HepG2 (cell line): ENCODE measurements at regions not wholly inside any gene's neighbourhood (a gene's known extent, or its start where the extent isn't known, plus 50 kb on each side); places are given as distances from the start of the nearest gene placed in this dataset.
"Not testable (repeated sequence)": the region's sequence is repeated elsewhere in the genome, so short reads cannot be mapped to it uniquely, and the experiment has no call there.

Experiments
- ATAC-seq: fragments of 200-7000 bp; cut with Tn5 transposase; 3 replicates; pipeline ENCODE4 v1.9.1; 2020; ENCODE audit warnings: mild to moderate bottlenecking, moderate library complexity
- BruUV-seq: library from RNA; stranded (reverse); fragments of 400-500 nt; replicated peaks from 2 replicates; lab custom pipeline; 2021; lab: Mats Ljungman, UMichigan
- CTCF ChIA-PET: fragments of 300-600 bp; formaldehyde crosslinking; extraction: SDS; loops from one replicate; lab custom pipeline; 2021; ENCODE audit warnings: low total read pairs, inconsistent platforms, low intra/inter-chr PET ratio; lab: Yijun Ruan, JAX
- POLR2A ChIA-PET: fragments of 350-600 bp; sonication (Branson Sonifier 250); formaldehyde crosslinking; loops from one replicate; lab custom pipeline; 2020; ENCODE audit warnings: antibody characterized with exemption, inconsistent platforms; lab: Yijun Ruan, JAX
- DNase-seq: peaks from one replicate; pipeline ENCODE4 v3.0.0-alpha.2; 2015; ENCODE audit warnings: low spot score
- FAIRE-seq: peaks from 3 replicates; lab custom pipeline; 2011; peaks lifted over from hg19 to GRCh38; lab: Jason Lieb, UNC
- H2AFZ ChIP-seq: one replicate; pipeline ENCODE4 v1.6.1; 2011; ENCODE audit warnings: low read length, inconsistent platforms
- H3K27ac ChIP-seq: fragments of 300-600 bp; 3 replicates; pipeline ENCODE4 v1.8.0; 2011; ENCODE audit warnings: mixed run types, mild to moderate bottlenecking, mixed read lengths, low read length, inconsistent platforms; ENCODE audit not compliant: insufficient read depth; ENCODE audit errors: extremely low read length
- H3K27me3 ChIP-seq, 2 experiments: fragments of 200-600 bp in 1 of 2; 2 replicates in 1 of 2; 3 replicates in 1 of 2; pipeline versions ENCODE4 v1.6.0 to v1.8.0; 2011; ENCODE audit warnings: low read length in 2 of 2, mild to moderate bottlenecking in 2 of 2, moderate library complexity in 2 of 2, inconsistent platforms in 1 of 2; ENCODE audit not compliant: insufficient read depth in 2 of 2, control insufficient read depth in 1 of 2
- H3K36me3 ChIP-seq, 2 experiments: fragments of 200-600 bp in 1 of 2; replicated peaks in 1 of 2; 2 replicates in 1 of 2; 3 replicates in 1 of 2; pipeline versions ENCODE4 v1.5.1 to v1.8.0; 2011; ENCODE audit warnings: low read length in 2 of 2, inconsistent platforms in 1 of 2; ENCODE audit not compliant: insufficient read depth in 2 of 2, control insufficient read depth in 1 of 2
- H3K4me1 ChIP-seq: 2 replicates; pipeline ENCODE4 v1.5.1; 2012; ENCODE audit warnings: low read length, inconsistent platforms; ENCODE audit not compliant: insufficient read depth
- H3K4me2 ChIP-seq: 2 replicates; pipeline ENCODE4 v1.6.0; 2011; ENCODE audit warnings: low read depth, low read length, inconsistent platforms
- H3K4me3 ChIP-seq, 3 experiments: fragments of 200-600 bp in 1 of 3; sonication (generic), shearing (Covaris generic) in 1 of 3; replicated peaks in 1 of 3; 2 replicates each; pipeline ENCODE4 v1.5.1; 2011 to 2016; ENCODE audit warnings: low read length in 3 of 3, inconsistent platforms in 2 of 3, low read depth in 2 of 3, mild to moderate bottlenecking in 2 of 3, control low read depth in 1 of 3, mixed read lengths in 1 of 3; ENCODE audit not compliant: insufficient read depth in 1 of 3
- H3K79me2 ChIP-seq: one replicate; pipeline ENCODE4 v1.6.1; 2011; ENCODE audit warnings: low read length, inconsistent platforms; ENCODE audit not compliant: insufficient read depth
- H3K9ac ChIP-seq: 2 replicates; pipeline ENCODE4 v1.6.0; 2011; ENCODE audit warnings: mild to moderate bottlenecking, low read depth, low read length, inconsistent platforms; ENCODE audit not compliant: insufficient read depth
- H3K9me3 ChIP-seq: 2 replicates; pipeline ENCODE4 v1.5.1; 2012; ENCODE audit warnings: mild to moderate bottlenecking, low read length
- H4K20me1 ChIP-seq: 2 replicates; pipeline ENCODE4 v1.6.0; 2011; ENCODE audit warnings: inconsistent platforms, mild to moderate bottlenecking, low read length, moderate library complexity; ENCODE audit not compliant: insufficient read depth
- CEBPB ChIP-seq: IDR thresholded peaks from 2 replicates; pipeline ENCODE4 v1.6.1; 2011; ENCODE audit warnings: low read depth, low read length, improper control_type of control experiment, borderline replicate concordance
- CEBPG ChIP-seq: IDR thresholded peaks from 2 replicates; pipeline ENCODE4 v1.6.1; 2016
- ETV6 ChIP-seq: sonication (generic); formaldehyde crosslinking; conservative IDR thresholded peaks from 2 replicates; pipeline ENCODE4 v1.4.0; 2020; ENCODE audit warnings: missing genetic modification reagents
- KAT8 ChIP-seq: IDR thresholded peaks from 2 replicates; pipeline ENCODE4 v1.6.1; 2016; ENCODE audit warnings: missing genetic modification reagents, missing compliant biosample characterization
- KMT2B ChIP-seq: IDR thresholded peaks from 2 replicates; pipeline ENCODE4 v1.6.1; 2016; ENCODE audit warnings: missing genetic modification reagents, missing compliant biosample characterization
- MLLT10 ChIP-seq: sonication (generic); formaldehyde crosslinking; IDR thresholded peaks from 2 replicates; pipeline ENCODE4 v1.4.0; 2020; ENCODE audit warnings: missing genetic modification reagents
- NFE2L2 ChIP-seq: fragments of 150-350 bp; IDR thresholded peaks from 2 replicates; pipeline ENCODE4 v1.6.1; 2014; ENCODE audit warnings: low read length
- RFX5 ChIP-seq: IDR thresholded peaks from 2 replicates; pipeline ENCODE4 v1.6.1; 2011; ENCODE audit warnings: low read depth, low read length, improper control_type of control experiment
- RORA ChIP-seq: sonication (generic); formaldehyde crosslinking; IDR thresholded peaks from 2 replicates; pipeline ENCODE4 v1.5.0; 2020; ENCODE audit warnings: mild to moderate bottlenecking, missing genetic modification reagents, moderate library complexity
- SP140L ChIP-seq: sonication (generic); formaldehyde crosslinking; IDR thresholded peaks from 2 replicates; pipeline ENCODE4 v1.4.0; 2020; ENCODE audit warnings: missing genetic modification reagents, borderline replicate concordance
- SRSF9 ChIP-seq: fragments of 200-400 bp; formaldehyde crosslinking; IDR thresholded peaks from 2 replicates; pipeline ENCODE4 v1.6.1; 2018; ENCODE audit warnings: borderline replicate concordance, mild to moderate bottlenecking, low read depth, low read length; ENCODE audit not compliant: insufficient read depth, poor library complexity, severe bottlenecking
- ZFP41 ChIP-seq: sonication (generic); formaldehyde crosslinking; IDR thresholded peaks from 2 replicates; pipeline ENCODE4 v1.4.0; 2020; ENCODE audit warnings: mild to moderate bottlenecking, missing genetic modification reagents, borderline replicate concordance
- ZNF121 ChIP-seq: sonication (generic); formaldehyde crosslinking; IDR thresholded peaks from 2 replicates; pipeline ENCODE4 v1.5.0; 2020; ENCODE audit warnings: mild to moderate bottlenecking, missing genetic modification reagents
- ZNF180 ChIP-seq: sonication (generic); formaldehyde crosslinking; IDR thresholded peaks from 2 replicates; pipeline ENCODE4 v1.4.0; 2020; ENCODE audit warnings: low read depth, missing genetic modification reagents, borderline replicate concordance
- ZNF557 ChIP-seq: sonication (generic); formaldehyde crosslinking; IDR thresholded peaks from 2 replicates; pipeline ENCODE4 v1.4.0; 2020; ENCODE audit warnings: missing genetic modification reagents
- ZNF891 ChIP-seq: sonication (generic); formaldehyde crosslinking; IDR thresholded peaks from 2 replicates; pipeline ENCODE4 v1.5.0; 2020; ENCODE audit warnings: mild to moderate bottlenecking, missing genetic modification reagents
- ZSCAN9 ChIP-seq: IDR thresholded peaks from 2 replicates; pipeline ENCODE4 v1.6.1; 2016; ENCODE audit warnings: borderline replicate concordance
- WGBS: methylation state at CpG from one replicate; pipeline ENCODE4 v1.1.6; 2017; ENCODE audit warnings: low lambda C conversion rate; 5-methylcytosine and 5-hydroxymethylcytosine counted together
- in situ Hi-C: cut with HindIII; loops from 2 replicates; pipeline ENCODE4 v1.10.0; 2017; ENCODE audit warnings: low pct_unique_long_range_greater_than_20kb; ENCODE audit not compliant: extremely low pct_ligation_motif_present
- intact Hi-C: fragments of 100-400 bp; cut with micrococcal nuclease; formaldehyde crosslinking; loops from one replicate; pipeline ENCODE4 v1.10.0; 2022; ENCODE audit not compliant: unreplicated experiment
- TF ChIP-seq, protein P1 (sequence below): sonication (generic); formaldehyde crosslinking; IDR thresholded peaks from 2 replicates; pipeline ENCODE4 v1.5.0; 2020; ENCODE audit warnings: missing genetic modification reagents, mild to moderate bottlenecking, borderline replicate concordance
- TF ChIP-seq, protein P2 (sequence below): IDR thresholded peaks from 2 replicates; pipeline ENCODE4 v1.6.1; 2016; ENCODE audit warnings: control low read depth
- TF ChIP-seq, protein P3 (sequence below): sonication (generic); formaldehyde crosslinking; IDR thresholded peaks from 2 replicates; pipeline ENCODE4 v1.5.0; 2020; ENCODE audit warnings: missing genetic modification reagents

DNA sequence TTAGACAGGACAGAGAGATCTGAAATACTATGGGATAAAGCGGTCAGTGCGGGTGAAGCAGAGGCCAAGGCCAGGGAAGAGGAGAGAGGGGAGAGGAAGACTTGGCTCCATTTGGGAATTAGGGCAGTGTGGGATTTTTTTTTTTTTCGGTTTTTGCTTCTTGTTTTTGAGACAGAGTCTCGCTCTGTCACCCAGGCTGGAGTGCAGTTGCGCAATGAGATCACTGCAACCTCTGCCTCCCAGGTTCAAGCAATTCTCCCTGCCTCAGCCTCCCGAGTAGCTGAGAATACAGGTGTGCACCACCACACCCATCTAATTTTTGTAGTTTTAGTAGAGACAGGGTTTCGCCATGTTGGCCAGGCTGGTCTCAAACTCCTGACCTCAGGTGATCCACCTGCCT is 71.6 kb upstream of the FGFR2 start:
- DNase-seq, H3K27me3 ChIP-seq, H3K9ac ChIP-seq, H3K79me2 ChIP-seq, H4K20me1 ChIP-seq, FAIRE-seq, H3K36me3 ChIP-seq, CTCF ChIA-PET, BruUV-seq, H2AFZ ChIP-seq, H3K4me2 ChIP-seq, H3K27ac ChIP-seq, H3K4me3 ChIP-seq, H3K9me3 ChIP-seq, POLR2A ChIA-PET, H3K4me1 ChIP-seq, in situ Hi-C loops, intact Hi-C loops, ATAC-seq: not testable (repeated sequence)
- peak; percentile 61; the same call in 1 of the 2 replicates for TF ChIP-seq CEBPB
- TF ChIP-seq CEBPG (CRISPR knock-in tag), result 0 out of 2 replicates have a peak, but pooled peaks have one; percentile 16
- WGBS, result 75% methylated on average over 7 of the region's 7 CpGs

DNA sequence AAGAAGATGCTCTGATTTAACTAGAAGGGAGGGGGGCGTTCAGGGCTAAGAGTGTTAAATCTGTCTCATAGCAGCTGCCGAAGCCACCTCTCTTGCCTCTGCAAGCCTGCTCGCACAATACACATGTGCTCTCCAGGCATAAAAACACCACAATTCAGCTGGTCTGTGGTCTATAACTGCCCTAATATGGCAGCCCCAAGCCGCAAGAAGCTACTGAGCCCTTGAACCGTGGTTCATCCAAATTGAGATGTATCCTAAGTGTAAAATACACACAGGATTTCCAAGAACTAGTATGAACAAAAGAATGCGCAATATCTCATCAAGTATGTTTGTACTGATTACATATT is 70.8 kb upstream of the FGFR2 start:
- no peaks in the 10 kb centered on the region for H3K36me3 ChIP-seq
- 33% methylated on average over 6 of the region's 6 CpGs for WGBS
- H3K27me3 ChIP-seq, result no peaks in the 10 kb centered on the region; a peak in 2 of 5 replicates
- CTCF ChIA-PET, result no interaction called here
- POLR2A ChIA-PET, result no interaction called here
- H4K20me1 ChIP-seq, result no peaks in the 10 kb centered on the region
- no peaks in the 10 kb centered on the region for H3K9me3 ChIP-seq
- in situ Hi-C loops, result no loop called here
- intact Hi-C loops, result no loop called here
- TF ChIP-seq ZNF557 (CRISPR knock-in tag), result no peak
- TF ChIP-seq ZNF891 (CRISPR knock-in tag), result no peak
- no peak for TF ChIP-seq ZSCAN9
- no peak for TF ChIP-seq NFE2L2
- no peak for TF ChIP-seq ETV6 (CRISPR knock-in tag)
- TF ChIP-seq ZNF121 (CRISPR knock-in tag), result no peak
- TF ChIP-seq MLLT10 (CRISPR knock-in tag), result no peak
- no peak for TF ChIP-seq SRSF9
- TF ChIP-seq, protein P1, sequence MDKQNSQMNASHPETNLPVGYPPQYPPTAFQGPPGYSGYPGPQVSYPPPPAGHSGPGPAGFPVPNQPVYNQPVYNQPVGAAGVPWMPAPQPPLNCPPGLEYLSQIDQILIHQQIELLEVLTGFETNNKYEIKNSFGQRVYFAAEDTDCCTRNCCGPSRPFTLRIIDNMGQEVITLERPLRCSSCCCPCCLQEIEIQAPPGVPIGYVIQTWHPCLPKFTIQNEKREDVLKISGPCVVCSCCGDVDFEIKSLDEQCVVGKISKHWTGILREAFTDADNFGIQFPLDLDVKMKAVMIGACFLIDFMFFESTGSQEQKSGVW (CRISPR knock-in tag), result no peak
- no peak for TF ChIP-seq SP140L (CRISPR knock-in tag)
- no peak for TF ChIP-seq RORA (CRISPR knock-in tag)
- no peak for TF ChIP-seq RFX5
- TF ChIP-seq KAT8 (CRISPR knock-in tag), result no peak
- no peak for TF ChIP-seq ZFP41 (CRISPR knock-in tag)
- no peak for TF ChIP-seq KMT2B (CRISPR knock-in tag)
- no peak for TF ChIP-seq ZNF180 (CRISPR knock-in tag)
- TF ChIP-seq, protein P2, sequence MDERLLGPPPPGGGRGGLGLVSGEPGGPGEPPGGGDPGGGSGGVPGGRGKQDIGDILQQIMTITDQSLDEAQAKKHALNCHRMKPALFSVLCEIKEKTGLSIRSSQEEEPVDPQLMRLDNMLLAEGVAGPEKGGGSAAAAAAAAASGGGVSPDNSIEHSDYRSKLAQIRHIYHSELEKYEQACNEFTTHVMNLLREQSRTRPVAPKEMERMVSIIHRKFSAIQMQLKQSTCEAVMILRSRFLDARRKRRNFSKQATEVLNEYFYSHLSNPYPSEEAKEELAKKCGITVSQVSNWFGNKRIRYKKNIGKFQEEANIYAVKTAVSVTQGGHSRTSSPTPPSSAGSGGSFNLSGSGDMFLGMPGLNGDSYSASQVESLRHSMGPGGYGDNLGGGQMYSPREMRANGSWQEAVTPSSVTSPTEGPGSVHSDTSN (CRISPR knock-in tag), result no peak
- TF ChIP-seq, protein P3, sequence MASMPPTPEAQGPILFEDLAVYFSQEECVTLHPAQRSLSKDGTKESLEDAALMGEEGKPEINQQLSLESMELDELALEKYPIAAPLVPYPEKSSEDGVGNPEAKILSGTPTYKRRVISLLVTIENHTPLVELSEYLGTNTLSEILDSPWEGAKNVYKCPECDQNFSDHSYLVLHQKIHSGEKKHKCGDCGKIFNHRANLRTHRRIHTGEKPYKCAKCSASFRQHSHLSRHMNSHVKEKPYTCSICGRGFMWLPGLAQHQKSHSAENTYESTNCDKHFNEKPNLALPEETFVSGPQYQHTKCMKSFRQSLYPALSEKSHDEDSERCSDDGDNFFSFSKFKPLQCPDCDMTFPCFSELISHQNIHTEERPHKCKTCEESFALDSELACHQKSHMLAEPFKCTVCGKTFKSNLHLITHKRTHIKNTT (CRISPR knock-in tag), result no peak
- DNase-seq (no peak), ATAC-seq (no peak), FAIRE-seq (no peak)
- H3K4me2 ChIP-seq, result no peak overlapping the region
- no TSS peak for BruUV-seq
- H2AFZ ChIP-seq, result no peak overlapping the region
- no peaks in the 10 kb centered on the region for H3K79me2 ChIP-seq
- H3K9ac ChIP-seq, result no peak overlapping the region
- H3K4me3 ChIP-seq, result no peak overlapping the region
- H3K4me1 ChIP-seq, result no peaks in the 10 kb centered on the region
- no peak overlapping the region for H3K27ac ChIP-seq
